OCI-LY7 (cell line): ENCODE measurements at regions not wholly inside any gene's neighbourhood (a gene's known extent, or its start where the extent isn't known, plus 50 kb on each side); places are given as distances from the start of the nearest gene placed in this dataset.

ENCODE experiments used
- BruUV-seq: library from RNA; stranded (reverse); fragments of 400-500 nt; replicated peaks from 2 replicates; lab custom pipeline; 2021; lab: Mats Ljungman, UMichigan
- CTCF ChIA-PET: fragments of 300-600 bp; sonication (Branson Sonifier 250); formaldehyde crosslinking; loops from one replicate; lab custom pipeline; 2022; ENCODE audit warnings: antibody characterized with exemption; ENCODE audit not compliant: unreplicated experiment; lab: Charles Lee
- POLR2A ChIA-PET: fragments of 300-600 bp; sonication (Branson Sonifier 250); formaldehyde crosslinking; loops from one replicate; lab custom pipeline; 2022; ENCODE audit warnings: antibody characterized with exemption; lab: Charles Lee
- DNase-seq: peaks from one replicate; pipeline ENCODE4 v3.0.0-alpha.2; 2015; ENCODE audit warnings: low spot score
- H2AFZ ChIP-seq: fragments of 200-600 bp; sonication (generic), shearing (Covaris generic); 2 replicates; pipeline ENCODE4 v1.6.1; 2014; ENCODE audit warnings: mild to moderate bottlenecking, antibody characterized with exemption, low read length, moderate library complexity
- H3K27ac ChIP-seq: fragments of 200-600 bp; sonication (generic); 2 replicates; pipeline ENCODE4 v1.5.1; 2014; ENCODE audit warnings: mixed run types, low read depth, mild to moderate bottlenecking, moderate library complexity, low read length, inconsistent platforms; ENCODE audit not compliant: poor library complexity, severe bottlenecking
- H3K36me3 ChIP-seq: fragments of 200-600 bp; sonication (generic); 2 replicates; pipeline ENCODE4 v1.6.1; 2014; ENCODE audit warnings: mild to moderate bottlenecking, antibody characterized with exemption, low read length, moderate library complexity, mixed read lengths; ENCODE audit not compliant: insufficient read depth
- H3K4me1 ChIP-seq: fragments of 200-600 bp; sonication (generic); 2 replicates; pipeline ENCODE4 v1.5.1; 2014; ENCODE audit warnings: mild to moderate bottlenecking, low read length; ENCODE audit not compliant: insufficient read depth, poor library complexity, severe bottlenecking
- H3K4me2 ChIP-seq: fragments of 200-600 bp; sonication (generic); 2 replicates; pipeline ENCODE4 v1.6.1; 2014; ENCODE audit warnings: mild to moderate bottlenecking, low read length
- H3K4me3 ChIP-seq: fragments of 200-600 bp; sonication (generic); 2 replicates; pipeline ENCODE4 v1.5.1; 2014; ENCODE audit warnings: mild to moderate bottlenecking, low read depth, low read length; ENCODE audit not compliant: poor library complexity, severe bottlenecking
- H3K79me2 ChIP-seq: fragments of 200-600 bp; sonication (generic); 2 replicates; pipeline ENCODE4 v1.6.1; 2016; ENCODE audit warnings: low read depth, mild to moderate bottlenecking, low read length, moderate library complexity, mixed read lengths; ENCODE audit not compliant: insufficient read depth
- H3K9me2 ChIP-seq: fragments of 200-600 bp; sonication (generic); 2 replicates; pipeline ENCODE4 v1.6.1; 2016; ENCODE audit warnings: mild to moderate bottlenecking, low read length, mixed read lengths; ENCODE audit not compliant: insufficient read depth
- H3K9me3 ChIP-seq: fragments of 200-600 bp; sonication (generic); 2 replicates; pipeline ENCODE4 v1.6.1; 2014; ENCODE audit warnings: mild to moderate bottlenecking, mixed run types, low read length, mixed read lengths
- H4K20me1 ChIP-seq: fragments of 200-600 bp; sonication (generic); 2 replicates; pipeline ENCODE4 v1.6.1; 2014; ENCODE audit warnings: mild to moderate bottlenecking, antibody characterized with exemption, low read length, moderate library complexity, mixed read lengths; ENCODE audit not compliant: insufficient read depth
- EZH2phosphoT487 ChIP-seq: fragments of 200-600 bp; sonication (generic); IDR thresholded peaks from 2 replicates; pipeline ENCODE4 v1.6.1; 2018; ENCODE audit warnings: low read depth, borderline replicate concordance, mild to moderate bottlenecking, mixed run types, antibody characterized with exemption, low read length, moderate library complexity, mixed read lengths
- intact Hi-C: fragments of 100-400 bp; cut with micrococcal nuclease; formaldehyde crosslinking; loops from one replicate; pipeline ENCODE4 v1.10.0; 2022; ENCODE audit not compliant: unreplicated experiment
- TF ChIP-seq, protein P1 (sequence below): fragments of 200-600 bp; sonication (generic); conservative IDR thresholded peaks from 2 replicates; pipeline ENCODE4 v1.5.1; 2014; ENCODE audit warnings: mild to moderate bottlenecking, antibody characterized with exemption, low read length, moderate library complexity, mixed read lengths

- H2AFZ ChIP-seq = no peak overlapping the region
- no peaks in the 10 kb centered on the region for H3K79me2 ChIP-seq
- DNase-seq = no peak
- CTCF ChIA-PET = no interaction called here
- no peaks in the 10 kb centered on the region for H4K20me1 ChIP-seq
- H3K36me3 ChIP-seq = no peaks in the 10 kb centered on the region
- intact Hi-C loops = no loop called here
- POLR2A ChIA-PET = no interaction called here
- no peaks in the 10 kb centered on the region for H3K4me1 ChIP-seq
- H3K4me2 ChIP-seq = no peak overlapping the region
- H3K9me3 ChIP-seq = no peaks in the 10 kb centered on the region
- H3K4me3 ChIP-seq = no peak overlapping the region
- H3K27ac ChIP-seq = no peak overlapping the region
- no TSS peak for BruUV-seq
- TF ChIP-seq, protein P1, sequence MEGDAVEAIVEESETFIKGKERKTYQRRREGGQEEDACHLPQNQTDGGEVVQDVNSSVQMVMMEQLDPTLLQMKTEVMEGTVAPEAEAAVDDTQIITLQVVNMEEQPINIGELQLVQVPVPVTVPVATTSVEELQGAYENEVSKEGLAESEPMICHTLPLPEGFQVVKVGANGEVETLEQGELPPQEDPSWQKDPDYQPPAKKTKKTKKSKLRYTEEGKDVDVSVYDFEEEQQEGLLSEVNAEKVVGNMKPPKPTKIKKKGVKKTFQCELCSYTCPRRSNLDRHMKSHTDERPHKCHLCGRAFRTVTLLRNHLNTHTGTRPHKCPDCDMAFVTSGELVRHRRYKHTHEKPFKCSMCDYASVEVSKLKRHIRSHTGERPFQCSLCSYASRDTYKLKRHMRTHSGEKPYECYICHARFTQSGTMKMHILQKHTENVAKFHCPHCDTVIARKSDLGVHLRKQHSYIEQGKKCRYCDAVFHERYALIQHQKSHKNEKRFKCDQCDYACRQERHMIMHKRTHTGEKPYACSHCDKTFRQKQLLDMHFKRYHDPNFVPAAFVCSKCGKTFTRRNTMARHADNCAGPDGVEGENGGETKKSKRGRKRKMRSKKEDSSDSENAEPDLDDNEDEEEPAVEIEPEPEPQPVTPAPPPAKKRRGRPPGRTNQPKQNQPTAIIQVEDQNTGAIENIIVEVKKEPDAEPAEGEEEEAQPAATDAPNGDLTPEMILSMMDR = no peak
- TF ChIP-seq EZH2phosphoT487 = no peak
- H3K9me2 ChIP-seq = no peaks in the 10 kb centered on the region
Observed at GRCh38 chrX:45850775-45851433, 650.2 kb upstream of the DIPK2B start.

GRCh38 chrX:45850197-45850774, 649.6 kb upstream of the DIPK2B start:
- TF ChIP-seq, protein P1 = no peak
- no peak for TF ChIP-seq EZH2phosphoT487
- CTCF ChIA-PET = no interaction called here
- no peak overlapping the region for H2AFZ ChIP-seq
- H3K9me2 ChIP-seq = no peaks in the 10 kb centered on the region
- intact Hi-C loops = no loop called here
- no peaks in the 10 kb centered on the region for H3K36me3 ChIP-seq
- H3K79me2 ChIP-seq = no peaks in the 10 kb centered on the region
- no peak for DNase-seq
- no peaks in the 10 kb centered on the region for H4K20me1 ChIP-seq
- no peak overlapping the region for H3K4me3 ChIP-seq
- H3K9me3 ChIP-seq = no peaks in the 10 kb centered on the region
- POLR2A ChIA-PET = no interaction called here
- no TSS peak for BruUV-seq
- no peaks in the 10 kb centered on the region for H3K4me1 ChIP-seq
- no peak overlapping the region for H3K27ac ChIP-seq
- H3K4me2 ChIP-seq = no peak overlapping the region

DNA sequence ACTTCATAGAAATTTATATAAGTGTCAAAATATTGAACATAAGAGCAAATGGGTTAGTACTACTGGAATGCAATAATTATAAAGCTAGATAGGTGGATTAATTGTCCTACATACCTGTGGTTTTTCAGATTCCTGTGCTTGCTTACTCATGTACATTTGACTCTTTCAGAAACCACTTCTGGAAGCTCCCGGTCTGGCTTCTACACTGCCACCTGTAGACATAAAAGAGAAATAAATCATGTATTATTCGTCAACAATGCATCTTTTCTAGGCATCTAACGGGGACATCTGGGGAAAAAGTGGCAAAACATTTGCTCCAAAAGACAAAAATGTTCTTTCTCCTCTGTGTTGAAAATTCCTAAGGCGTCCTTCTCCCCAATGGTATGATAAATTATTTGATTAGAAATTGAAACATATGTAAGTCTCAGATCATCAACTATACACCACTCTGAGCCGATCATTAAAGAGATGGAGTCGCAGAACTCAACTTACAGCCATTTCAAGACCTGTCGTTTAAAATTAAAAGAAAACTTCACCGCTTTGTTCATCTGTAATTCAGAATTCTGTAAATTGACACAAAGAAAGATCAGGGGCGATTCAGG, 648.7 kb upstream of the DIPK2B start:
- Histone ChIP-seq H2AFZ (no peak overlapping the region), H3K27ac (no peak overlapping the region), H3K9me3 (no peaks in the 10 kb centered on the region), H3K4me3 (no peak overlapping the region), H3K36me3 (no peaks in the 10 kb centered on the region), H3K4me1 (no peaks in the 10 kb centered on the region), H4K20me1 (no peaks in the 10 kb centered on the region), H3K79me2 (no peaks in the 10 kb centered on the region), H3K4me2 (no peak overlapping the region), H3K9me2 (no peaks in the 10 kb centered on the region)
- ChIA-PET POLR2A (interaction anchor here (0.6 to 0.7 kb wide), 2 partner anchors 36 to 256 kb away, joined by 3 read pairs; no protein-coding TSS in a partner anchor), CTCF (no interaction called here)
- no peak for DNase-seq
- intact Hi-C loops = no loop called here
- no peak for TF ChIP-seq EZH2phosphoT487
- TF ChIP-seq, protein P1 = peak; percentile 52
- no TSS peak for BruUV-seq
